B cell (primary cell): ENCODE measurements at regions not wholly inside any gene's neighbourhood (a gene's known extent, or its start where the extent isn't known, plus 50 kb on each side); places are given as distances from the start of the nearest gene placed in this dataset.

Experiments
- ATAC-seq: fragments of 200-7000 bp; cut with Tn5 transposase; one replicate; pipeline ENCODE4 v1.10.0; 2021; ENCODE audit warnings: low read depth, mild to moderate bottlenecking, moderate number of reproducible peaks, moderate library complexity
- CTCF ChIA-PET: fragments of 350-600 bp; sonication (Branson Sonifier 250); formaldehyde crosslinking; loops from one replicate; lab custom pipeline; 2021; ENCODE audit warnings: antibody characterized with exemption, inconsistent platforms; lab: Charles Lee
- POLR2A ChIA-PET: fragments of 350-600 bp; sonication (Branson Sonifier 250); formaldehyde crosslinking; loops from one replicate; lab custom pipeline; 2021; ENCODE audit warnings: antibody characterized with exemption; lab: Charles Lee
- DNase-seq: peaks from one replicate; pipeline ENCODE4 v3.0.0; 2013
- H2AFZ ChIP-seq: 2 replicates; pipeline ENCODE4 v1.6.1; 2012; ENCODE audit warnings: mild to moderate bottlenecking, low read depth, low read length; ENCODE audit not compliant: insufficient read depth, poor library complexity, severe bottlenecking
- H3K27ac ChIP-seq, 2 donors: 1 replicate in 1 of 2; 2 replicates in 1 of 2; pipeline ENCODE4 v1.5.1; 2012 to 2013; ENCODE audit warnings: low read length in 2 of 2, mild to moderate bottlenecking in 2 of 2, moderate library complexity in 1 of 2
- H3K27me3 ChIP-seq, 4 experiments: fragments of 200-600 bp in 1 of 4; sonication (generic) in 1 of 4; replicated peaks in 1 of 4; 1 replicate in 2 of 4; 2 replicates in 2 of 4; pipeline versions ENCODE4 v1.6.1 to v1.7.0; 2013 to 2016; ENCODE audit warnings: low read length in 3 of 4, mild to moderate bottlenecking in 2 of 4, mixed read lengths in 1 of 4, moderate library complexity in 1 of 4; ENCODE audit not compliant: insufficient read depth in 4 of 4, control insufficient read depth in 3 of 4; ENCODE audit errors: control extremely low read depth in 1 of 4
- H3K36me3 ChIP-seq, 2 experiments: replicated peaks in 1 of 2; 1 replicate in 1 of 2; 2 replicates in 1 of 2; pipeline versions ENCODE4 v1.6.1 to v1.7.1; 2013; ENCODE audit warnings: low read length in 1 of 2; ENCODE audit not compliant: insufficient read depth in 2 of 2, control insufficient read depth in 1 of 2; ENCODE audit errors: control extremely low read depth in 1 of 2, extremely low read depth in 1 of 2
- H3K4me1 ChIP-seq, 2 donors: fragments of 200-600 bp in 1 of 2; sonication (generic) in 1 of 2; 1 replicate in 1 of 2; 2 replicates in 1 of 2; pipeline versions ENCODE4 v1.5.1 to v1.6.1; 2013 to 2017; ENCODE audit warnings: low read length in 2 of 2; ENCODE audit not compliant: control insufficient read depth in 2 of 2, insufficient read depth in 2 of 2
- H3K4me2 ChIP-seq: replicated peaks from 2 replicates; pipeline ENCODE3; 2012; ENCODE audit warnings: mild to moderate bottlenecking, low read depth, low read length; ENCODE audit not compliant: poor library complexity, severe bottlenecking
- H3K4me3 ChIP-seq, 5 experiments: fragments of 200-600 bp in 1 of 5; sonication (generic) in 1 of 5; 1 replicate in 3 of 5; 2 replicates in 2 of 5; pipeline versions ENCODE4 v1.5.1 to v1.7.0; 2011 to 2016; ENCODE audit warnings: low read length in 4 of 5, mild to moderate bottlenecking in 4 of 5, low read depth in 2 of 5, control low read depth in 1 of 5, moderate library complexity in 1 of 5; ENCODE audit not compliant: insufficient read depth in 1 of 5; ENCODE audit errors: control extremely low read depth in 1 of 5, extremely low read depth in 1 of 5
- H3K79me2 ChIP-seq: fragments of 200-600 bp; sonication (generic); one replicate; pipeline ENCODE4 v1.6.0; 2016; ENCODE audit warnings: low read length; ENCODE audit not compliant: control insufficient read depth, insufficient read depth
- H3K9ac ChIP-seq: fragments of 200-600 bp; sonication (generic); 2 replicates; pipeline ENCODE4 v1.6.1; 2017; ENCODE audit warnings: mild to moderate bottlenecking, low read length, moderate library complexity
- H3K9me3 ChIP-seq, 3 donors: one replicate each; pipeline versions ENCODE4 v1.6.1 to v1.7.1; 2013; ENCODE audit warnings: low read length in 2 of 3; ENCODE audit not compliant: control insufficient read depth in 2 of 3, insufficient read depth in 1 of 3; ENCODE audit errors: control extremely low read depth in 1 of 3
- H4K20me1 ChIP-seq: 2 replicates; pipeline ENCODE4 v1.6.0; 2012; ENCODE audit warnings: mild to moderate bottlenecking, low read length; ENCODE audit not compliant: insufficient read depth, control insufficient read depth, poor library complexity, severe bottlenecking
- H3K27ac Mint-ChIP-seq: one replicate; pipeline ENCODE4 v1.8.0; 2021; ENCODE audit warnings: mixed read lengths
- H3K27me3 Mint-ChIP-seq: one replicate; pipeline ENCODE4 v1.8.0; 2021; ENCODE audit warnings: mixed read lengths
- H3K4me1 Mint-ChIP-seq: one replicate; pipeline ENCODE4 v1.8.0; 2021; ENCODE audit warnings: mixed read lengths
- H3K4me3 Mint-ChIP-seq: one replicate; pipeline ENCODE4 v1.8.0; 2021; ENCODE audit warnings: mixed read lengths
- H3K9me3 Mint-ChIP-seq: one replicate; pipeline ENCODE4 v1.8.0; 2022; ENCODE audit warnings: mixed read lengths; ENCODE audit not compliant: insufficient read depth
- EZH2 ChIP-seq: IDR thresholded peaks from 2 replicates; pipeline ENCODE4 v1.6.1; 2012; ENCODE audit warnings: borderline replicate concordance, low read depth, mild to moderate bottlenecking, moderate library complexity, low read length; ENCODE audit not compliant: insufficient read depth, poor library complexity, severe bottlenecking
- WGBS: methylation state at CpG from one replicate; pipeline ENCODE4 v1.1.5; 2013; ENCODE audit warnings: missing lambda C conversion rate; ENCODE audit not compliant: insufficient coverage; 5-methylcytosine and 5-hydroxymethylcytosine counted together
- intact Hi-C: fragments of 100-400 bp; cut with micrococcal nuclease; formaldehyde crosslinking; loops from one replicate; pipeline ENCODE4 v1.10.0; 2022
- TF ChIP-seq, protein P1 (sequence below): fragments of 200-600 bp; IDR thresholded peaks from one replicate; pipeline ENCODE4 v1.8.0; 2022; ENCODE audit warnings: antibody characterized with exemption, mild to moderate bottlenecking

DNA sequence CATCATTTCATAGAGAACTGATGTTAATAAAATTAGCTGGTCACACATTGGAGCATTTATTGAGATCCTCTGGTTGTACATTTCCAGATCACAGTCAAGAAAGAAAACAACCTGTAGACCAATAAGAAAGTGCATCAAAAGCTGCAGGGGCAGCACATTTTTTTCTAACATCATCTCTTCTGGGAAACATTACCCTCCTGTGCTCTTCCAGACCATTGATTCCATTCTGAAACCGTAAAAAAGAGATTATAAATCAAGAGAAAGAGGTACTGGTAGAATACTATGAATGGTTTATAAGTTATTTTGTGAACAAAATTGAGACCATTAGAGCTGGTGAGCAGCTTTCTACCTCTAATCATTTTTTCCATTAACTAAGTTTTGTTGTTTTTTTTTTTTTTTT, 1548.2 kb upstream of the CELF4 start:
- no peak for TF ChIP-seq EZH2
- TF ChIP-seq, protein P1, sequence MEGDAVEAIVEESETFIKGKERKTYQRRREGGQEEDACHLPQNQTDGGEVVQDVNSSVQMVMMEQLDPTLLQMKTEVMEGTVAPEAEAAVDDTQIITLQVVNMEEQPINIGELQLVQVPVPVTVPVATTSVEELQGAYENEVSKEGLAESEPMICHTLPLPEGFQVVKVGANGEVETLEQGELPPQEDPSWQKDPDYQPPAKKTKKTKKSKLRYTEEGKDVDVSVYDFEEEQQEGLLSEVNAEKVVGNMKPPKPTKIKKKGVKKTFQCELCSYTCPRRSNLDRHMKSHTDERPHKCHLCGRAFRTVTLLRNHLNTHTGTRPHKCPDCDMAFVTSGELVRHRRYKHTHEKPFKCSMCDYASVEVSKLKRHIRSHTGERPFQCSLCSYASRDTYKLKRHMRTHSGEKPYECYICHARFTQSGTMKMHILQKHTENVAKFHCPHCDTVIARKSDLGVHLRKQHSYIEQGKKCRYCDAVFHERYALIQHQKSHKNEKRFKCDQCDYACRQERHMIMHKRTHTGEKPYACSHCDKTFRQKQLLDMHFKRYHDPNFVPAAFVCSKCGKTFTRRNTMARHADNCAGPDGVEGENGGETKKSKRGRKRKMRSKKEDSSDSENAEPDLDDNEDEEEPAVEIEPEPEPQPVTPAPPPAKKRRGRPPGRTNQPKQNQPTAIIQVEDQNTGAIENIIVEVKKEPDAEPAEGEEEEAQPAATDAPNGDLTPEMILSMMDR: no peak
- ATAC-seq: no peak
- Histone ChIP-seq H3K9ac (no peak overlapping the region), H2AFZ (no peak overlapping the region), H3K4me2 (no peak overlapping the region), H4K20me1 (no peaks in the 10 kb centered on the region), H3K9me3 (no peaks in the 10 kb centered on the region), H3K27ac (no peak overlapping the region), H3K27me3 (no peaks in the 10 kb centered on the region), H3K4me3 (no peak overlapping the region), H3K36me3 (no peaks in the 10 kb centered on the region), H3K4me1 (no peaks in the 10 kb centered on the region), H3K79me2 (no peaks in the 10 kb centered on the region)
- no peaks in the 10 kb centered on the region for H3K4me1 Mint-ChIP-seq
- H3K4me3 Mint-ChIP-seq: no peak overlapping the region
- intact Hi-C loops: no loop called here
- no peak overlapping the region for H3K27ac Mint-ChIP-seq
- ChIA-PET CTCF (no interaction called here), POLR2A (no interaction called here)
- no peak for DNase-seq
- peaks cover 4% of the 10 kb centered on the region for H3K9me3 Mint-ChIP-seq
- no CpG with 5 or more reads among the region's 1 CpG for WGBS
- no peaks in the 10 kb centered on the region for H3K27me3 Mint-ChIP-seq

DNA sequence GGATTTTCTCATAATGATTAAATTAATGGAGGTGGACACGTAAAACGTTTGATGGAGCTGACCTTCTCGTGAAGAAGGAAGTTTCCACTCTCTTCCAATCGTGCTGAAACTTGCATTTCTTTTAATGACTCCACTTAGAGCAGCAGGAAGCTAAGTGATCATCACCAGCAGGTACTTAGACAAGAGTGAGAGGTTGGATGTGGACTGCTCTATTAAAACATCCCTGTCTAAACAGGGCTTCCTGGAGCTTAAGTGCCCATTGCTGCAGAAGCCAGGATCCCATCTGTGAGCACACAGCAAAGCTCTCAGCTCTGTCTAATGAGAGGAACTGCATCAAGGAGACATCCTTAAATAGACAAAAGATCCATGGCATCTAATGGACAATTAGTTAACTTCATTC, 1539.5 kb upstream of the CELF4 start:
- no peaks in the 10 kb centered on the region for H3K4me1 Mint-ChIP-seq
- ATAC-seq (no peak), DNase-seq (no peak)
- Histone ChIP-seq H4K20me1 (no peaks in the 10 kb centered on the region), H3K9ac (no peak overlapping the region), H3K9me3 (no peaks in the 10 kb centered on the region), H3K4me2 (no peak overlapping the region), H3K27ac (no peak overlapping the region), H3K79me2 (no peaks in the 10 kb centered on the region), H3K4me3 (no peak overlapping the region), H3K4me1 (no peaks in the 10 kb centered on the region), H2AFZ (no peak overlapping the region), H3K36me3 (no peaks in the 10 kb centered on the region), H3K27me3 (no peaks in the 10 kb centered on the region)
- H3K9me3 Mint-ChIP-seq: peaks cover 4% of the 10 kb centered on the region
- no CpG with 5 or more reads among the region's 4 CpGs for WGBS
- H3K27ac Mint-ChIP-seq: no peak overlapping the region
- no peaks in the 10 kb centered on the region for H3K27me3 Mint-ChIP-seq
- ChIA-PET CTCF (no interaction called here), POLR2A (no interaction called here)
- no peak overlapping the region for H3K4me3 Mint-ChIP-seq
- no peak for TF ChIP-seq EZH2
- TF ChIP-seq, protein P1: no peak
- intact Hi-C loops: no loop called here
